Activated gamma-delta T cell treated with Interleukin-2 at 50 U/mL for 16 hours (primary cell): ENCODE measurements at regions not wholly inside any gene's neighbourhood (a gene's known extent, or its start where the extent isn't known, plus 50 kb on each side); places are given as distances from the start of the nearest gene placed in this dataset.
"Not testable (repeated sequence)": the region's sequence is repeated elsewhere in the genome, so short reads cannot be mapped to it uniquely, and the experiment has no call there.

Experiments used
- DNase-seq: peaks from one replicate; pipeline ENCODE4 v3.0.0-alpha.2; 2020

- DNase-seq, result no peak
Measured at GRCh38 chr10:4279655-4280054, 494.6 kb upstream of the KLF6 start.

GRCh38 chr10:4278186-4278585 lies 493.2 kb upstream of the KLF6 start:
- DNase-seq, result no peak

- no peak for DNase-seq
Measured at GRCh38 chr10:4276151-4276550, 491.1 kb upstream of the KLF6 start.

- not testable (repeated sequence) for DNase-seq
Measured at GRCh38 chr10:4274671-4275070, 489.7 kb upstream of the KLF6 start.

- no peak for DNase-seq
Measured at GRCh38 chr10:4271193-4271592, 486.2 kb upstream of the KLF6 start.

GRCh38 chr10:4270116-4270515 lies 485.1 kb upstream of the KLF6 start:
- no peak for DNase-seq

GRCh38 chr10:4268490-4268889 lies 483.5 kb upstream of the KLF6 start:
- DNase-seq, result not testable (repeated sequence)

- no peak for DNase-seq
Measured at GRCh38 chr10:4267086-4267773, 482.2 kb upstream of the KLF6 start.

GRCh38 chr10:4266416-4267085 lies 481.5 kb upstream of the KLF6 start:
- DNase-seq, result no peak

GRCh38 chr10:4265964-4266363 lies 481.0 kb upstream of the KLF6 start:
- no peak for DNase-seq

- no peak for DNase-seq
Measured at GRCh38 chr10:4264209-4264865, 479.3 kb upstream of the KLF6 start.

- no peak for DNase-seq
Measured at GRCh38 chr10:4263601-4263921, 478.6 kb upstream of the KLF6 start.

- no peak for DNase-seq
Measured at GRCh38 chr10:4262870-4263600, 478.0 kb upstream of the KLF6 start.

GRCh38 chr10:4262449-4262848 lies 477.4 kb upstream of the KLF6 start:
- no peak for DNase-seq

GRCh38 chr10:4260483-4261124 lies 475.6 kb upstream of the KLF6 start:
- DNase-seq, result no peak

GRCh38 chr10:4257939-4258465 lies 473.0 kb upstream of the KLF6 start:
- DNase-seq, result no peak

GRCh38 chr10:4256971-4257370 lies 472.0 kb upstream of the KLF6 start:
- DNase-seq, result no peak

GRCh38 chr10:4255751-4256150 lies 470.7 kb upstream of the KLF6 start:
- no peak for DNase-seq

- DNase-seq, result no peak
Measured at GRCh38 chr10:4254101-4254994, 469.3 kb upstream of the KLF6 start.

GRCh38 chr10:4252701-4253100 lies 467.7 kb upstream of the KLF6 start:
- no peak for DNase-seq

GRCh38 chr10:4250587-4250887 lies 465.5 kb upstream of the KLF6 start:
- DNase-seq, result no peak
